Ectodermal cell (in vitro differentiated cells): ENCODE measurements at regions not wholly inside any gene's neighbourhood (a gene's known extent, or its start where the extent isn't known, plus 50 kb on each side); places are given as distances from the start of the nearest gene placed in this dataset.
A peak's percentile ranks its signal among the peaks of the same experiment; 100 is the strongest.

Experiments
- H3K27ac ChIP-seq: 2 replicates; pipeline ENCODE4 v1.7.0; 2013; ENCODE audit warnings: mild to moderate bottlenecking, low read depth, low read length; ENCODE audit not compliant: insufficient read depth, poor library complexity, severe bottlenecking
- H3K27me3 ChIP-seq: 2 replicates; pipeline ENCODE4 v1.7.0; 2013; ENCODE audit warnings: mild to moderate bottlenecking, low read length; ENCODE audit not compliant: insufficient read depth, control insufficient read depth, poor library complexity, severe bottlenecking
- H3K36me3 ChIP-seq: one replicate; pipeline ENCODE4 v1.7.0; 2013; ENCODE audit warnings: low read length; ENCODE audit not compliant: control insufficient read depth, insufficient read depth
- H3K4me1 ChIP-seq: one replicate; pipeline ENCODE4 v1.7.0; 2013; ENCODE audit warnings: low read length; ENCODE audit not compliant: control insufficient read depth, insufficient read depth
- H3K4me3 ChIP-seq: 2 replicates; pipeline ENCODE4 v1.7.0; 2013; ENCODE audit warnings: low read depth, low read length, control low read depth; ENCODE audit not compliant: insufficient read depth
- H3K9me3 ChIP-seq: 2 replicates; pipeline ENCODE4 v1.7.0; 2013; ENCODE audit warnings: mild to moderate bottlenecking, low read length, moderate library complexity; ENCODE audit not compliant: control insufficient read depth
- WGBS, 2 experiments: methylation state at CpG; one replicate each; pipeline ENCODE4 v1.1.7; 2013; ENCODE audit warnings: missing lambda C conversion rate in 2 of 2; 5-methylcytosine and 5-hydroxymethylcytosine counted together

DNA sequence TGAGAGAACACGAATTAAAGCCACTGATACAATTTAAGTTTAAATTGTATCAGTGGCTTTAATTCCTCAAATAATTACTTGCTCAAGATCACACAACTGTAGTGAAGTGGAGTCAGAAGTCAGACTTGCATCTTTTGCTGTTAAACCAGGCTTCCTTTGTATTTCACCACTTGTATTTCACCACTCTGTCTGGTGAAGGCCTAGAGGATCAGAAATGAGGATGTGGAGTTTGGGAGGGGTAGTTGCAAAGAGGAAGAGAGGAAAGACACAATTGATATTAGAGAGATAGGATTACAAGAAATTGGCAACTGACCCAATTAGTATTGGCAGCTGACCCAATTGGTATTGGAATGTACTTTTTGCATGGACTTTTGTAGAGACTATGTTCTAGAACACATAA lies 288.1 kb upstream of the GPR149 start:
- H3K27me3 ChIP-seq = no peaks in the 10 kb centered on the region
- no peak overlapping the region for H3K4me3 ChIP-seq
- no peaks in the 10 kb centered on the region for H3K36me3 ChIP-seq
- H3K4me1 ChIP-seq = no peaks in the 10 kb centered on the region
- H3K27ac ChIP-seq = no peak overlapping the region
- H3K9me3 ChIP-seq = no peaks in the 10 kb centered on the region
- 92% methylated on average over 1 of the region's 1 CpG; no CpG with 5 or more reads in 1 of the 2 experiments for WGBS, 2 experiments

GRCh38 chr3:154716170-154716569 lies 286.2 kb upstream of the GPR149 start:
- H3K9me3 ChIP-seq = no peaks in the 10 kb centered on the region
- no peaks in the 10 kb centered on the region for H3K27me3 ChIP-seq
- H3K36me3 ChIP-seq = no peaks in the 10 kb centered on the region
- 91 to 97% methylated on average over 3 of the region's 3 CpGs for WGBS, 2 experiments
- H3K4me3 ChIP-seq = no peak overlapping the region
- no peak overlapping the region for H3K27ac ChIP-seq
- no peaks in the 10 kb centered on the region for H3K4me1 ChIP-seq

DNA sequence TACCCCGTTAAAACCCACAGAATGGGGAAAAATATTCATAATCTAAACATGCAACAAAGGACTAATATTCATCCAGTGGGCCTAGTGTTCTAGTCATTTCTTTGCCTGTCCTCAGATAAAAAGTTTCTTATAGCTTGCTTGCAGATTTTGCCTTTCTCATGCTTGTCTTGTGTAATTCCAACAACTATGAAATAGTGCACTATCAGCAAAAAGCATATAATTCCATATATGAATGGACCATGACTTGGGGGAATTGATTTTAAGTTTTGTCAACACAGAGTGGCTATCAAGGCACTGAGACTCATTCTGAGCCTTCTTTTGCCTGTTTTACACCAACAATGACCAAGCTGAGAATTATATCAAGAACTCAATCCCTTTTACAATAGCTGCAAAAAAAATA lies 278.6 kb upstream of the GPR149 start:
- Histone ChIP-seq H3K9me3 (no peaks in the 10 kb centered on the region), H3K4me3 (no peak overlapping the region), H3K27me3 (no peaks in the 10 kb centered on the region), H3K36me3 (no peaks in the 10 kb centered on the region), H3K4me1 (no peaks in the 10 kb centered on the region), H3K27ac (no peak overlapping the region)
- 91 to 96% methylated on average over 1 of the region's 1 CpG for whole genome bisulfite sequencing, 2 experiments

- Histone ChIP-seq H3K27ac (no peak overlapping the region), H3K27me3 (no peaks in the 10 kb centered on the region), H3K36me3 (no peaks in the 10 kb centered on the region), H3K9me3 (no peaks in the 10 kb centered on the region), H3K4me3 (no peak overlapping the region), H3K4me1 (no peaks in the 10 kb centered on the region)
- 92 to 95% methylated on average over 3 of the region's 3 CpGs for WGBS, 2 experiments
These were observed 271.1 kb upstream of the GPR149 start for GRCh38 chr3:154701055-154701454.

DNA sequence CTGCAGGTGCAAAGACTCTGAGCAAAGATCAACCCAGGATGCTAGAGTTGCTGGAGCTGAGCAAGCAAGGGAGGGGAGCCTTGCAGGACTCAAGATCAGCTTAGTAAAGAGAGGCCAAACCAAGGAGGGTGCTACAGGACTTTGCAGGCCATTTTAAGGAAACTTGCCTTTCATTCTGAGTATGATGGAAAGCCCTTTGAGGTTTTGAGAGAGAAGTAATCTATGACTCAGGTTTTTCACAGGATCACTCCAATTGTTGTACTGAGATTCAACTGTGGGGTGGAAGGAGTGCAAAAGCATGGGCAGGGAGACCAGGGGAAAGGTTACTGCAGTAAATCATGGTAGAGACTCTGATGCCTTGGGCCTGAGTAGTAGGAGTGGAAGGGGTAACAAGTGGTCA lies 260.4 kb upstream of the GPR149 start:
- no peaks in the 10 kb centered on the region for H3K9me3 ChIP-seq
- no peak overlapping the region for H3K27ac ChIP-seq
- H3K27me3 ChIP-seq = no peaks in the 10 kb centered on the region
- H3K36me3 ChIP-seq = no peaks in the 10 kb centered on the region
- H3K4me3 ChIP-seq = no peak overlapping the region
- H3K4me1 ChIP-seq = no peaks in the 10 kb centered on the region

DNA sequence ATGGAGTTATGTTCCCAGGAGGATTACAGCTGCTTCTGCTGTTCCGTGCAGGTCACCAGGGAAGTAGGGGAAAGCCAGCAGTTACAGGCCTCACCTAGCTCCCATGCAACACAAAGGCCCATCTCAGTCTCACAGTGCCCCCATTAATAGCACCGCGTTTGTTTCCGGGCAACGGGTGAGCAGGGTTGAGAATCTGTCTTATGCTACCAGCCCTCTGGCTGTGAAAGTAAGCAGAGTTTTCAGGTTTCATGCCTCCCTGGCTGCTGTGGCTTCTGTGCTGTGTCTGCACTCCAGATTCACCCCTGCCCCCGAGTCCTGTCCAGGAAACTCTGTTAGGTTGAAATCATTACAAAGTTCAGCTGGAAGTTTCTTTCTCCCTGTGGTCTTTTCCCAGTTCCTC lies 254.4 kb upstream of the GPR149 start:
- WGBS, 2 experiments = 89 to 91% methylated on average over 6 of the region's 6 CpGs
- Histone ChIP-seq H3K27me3 (no peaks in the 10 kb centered on the region), H3K9me3 (no peaks in the 10 kb centered on the region), H3K4me1 (no peaks in the 10 kb centered on the region), H3K36me3 (no peaks in the 10 kb centered on the region), H3K27ac (peak overlapping the region; percentile 1), H3K4me3 (no peak overlapping the region)

DNA sequence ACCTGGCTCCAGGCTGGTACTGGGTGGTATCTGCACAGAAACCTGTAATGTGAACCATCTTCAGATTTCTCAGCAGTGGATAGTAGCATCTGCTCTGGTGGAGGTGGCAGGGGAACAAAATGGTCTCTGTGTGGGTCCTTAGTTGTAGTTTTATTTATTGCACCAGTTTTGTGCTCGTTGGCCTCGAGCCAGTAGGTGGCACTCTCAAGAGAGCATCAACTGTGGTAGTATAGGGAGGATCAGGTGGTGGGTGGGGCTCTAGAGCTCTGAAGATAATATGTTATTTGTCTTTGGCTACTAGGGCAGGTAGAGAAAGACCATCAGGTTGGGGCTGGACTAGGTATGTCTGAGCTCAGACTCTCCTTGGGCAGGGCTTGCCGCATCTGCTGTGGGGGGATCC lies 254.0 kb upstream of the GPR149 start:
- Histone ChIP-seq H3K9me3 (no peaks in the 10 kb centered on the region), H3K27me3 (no peaks in the 10 kb centered on the region), H3K27ac (peak overlapping the region; percentile 1), H3K4me1 (no peaks in the 10 kb centered on the region), H3K36me3 (no peaks in the 10 kb centered on the region), H3K4me3 (no peak overlapping the region)
- 88 to 92% methylated on average over 3 of the region's 3 CpGs for WGBS, 2 experiments

DNA sequence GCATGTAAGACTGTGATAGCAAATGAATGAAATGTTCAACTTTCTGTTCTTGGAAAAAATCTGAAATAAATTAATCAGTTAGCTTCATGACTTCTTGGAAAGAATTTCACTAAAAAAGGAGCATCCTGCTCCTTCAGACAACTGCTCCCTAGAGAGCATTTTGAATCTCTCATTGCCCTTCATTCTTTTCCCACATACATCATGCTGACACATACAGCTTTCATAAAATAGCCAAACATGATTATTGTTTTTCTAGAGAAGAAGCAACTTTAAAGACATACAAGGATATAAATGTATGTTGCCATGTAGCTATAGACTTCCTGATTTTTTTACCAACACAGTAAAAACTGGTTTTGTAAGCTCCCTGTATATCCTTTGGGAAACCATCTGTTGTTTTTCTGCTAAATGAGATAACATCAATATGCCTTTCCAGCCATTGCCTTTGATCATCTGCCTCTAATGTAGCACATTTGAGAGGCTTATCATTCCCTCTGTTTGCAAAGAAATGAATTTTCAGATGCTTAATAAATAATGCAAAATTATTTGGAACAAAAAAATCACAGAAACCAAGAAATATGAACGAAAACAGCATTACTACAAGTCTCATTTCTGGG lies 248.2 kb upstream of the GPR149 start:
- Histone ChIP-seq H3K36me3 (no peaks in the 10 kb centered on the region), H3K4me1 (no peaks in the 10 kb centered on the region), H3K4me3 (no peak overlapping the region), H3K27me3 (no peaks in the 10 kb centered on the region), H3K9me3 (no peaks in the 10 kb centered on the region), H3K27ac (no peak overlapping the region)
- WGBS, 2 experiments = 91% methylated on average over 1 of the region's 1 CpG; no CpG with 5 or more reads in 1 of the 2 experiments

DNA sequence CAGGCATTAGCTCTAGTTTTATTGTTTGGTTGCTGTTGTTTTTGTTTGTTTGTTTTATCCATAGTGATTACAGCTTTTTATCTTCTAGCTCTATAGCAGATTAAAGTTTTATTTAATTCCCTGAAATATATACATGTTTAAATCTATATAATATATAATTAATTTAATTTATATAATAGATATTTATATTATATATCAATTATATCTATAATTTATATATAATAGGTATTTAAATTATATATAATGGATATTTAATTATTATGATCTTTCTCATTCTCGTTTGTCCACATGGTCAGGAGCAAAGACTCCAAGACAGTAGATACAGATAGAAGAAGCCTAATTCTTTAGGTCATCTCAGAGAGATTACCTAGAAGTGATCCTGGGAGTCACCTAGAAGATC lies 238.8 kb upstream of the GPR149 start:
- Histone ChIP-seq H3K4me3 (no peak overlapping the region), H3K36me3 (no peaks in the 10 kb centered on the region), H3K27me3 (no peaks in the 10 kb centered on the region), H3K27ac (no peak overlapping the region), H3K9me3 (no peaks in the 10 kb centered on the region), H3K4me1 (no peaks in the 10 kb centered on the region)
- WGBS, 2 experiments = 100% methylated on average over 1 of the region's 1 CpG; no CpG with 5 or more reads in 1 of the 2 experiments

DNA sequence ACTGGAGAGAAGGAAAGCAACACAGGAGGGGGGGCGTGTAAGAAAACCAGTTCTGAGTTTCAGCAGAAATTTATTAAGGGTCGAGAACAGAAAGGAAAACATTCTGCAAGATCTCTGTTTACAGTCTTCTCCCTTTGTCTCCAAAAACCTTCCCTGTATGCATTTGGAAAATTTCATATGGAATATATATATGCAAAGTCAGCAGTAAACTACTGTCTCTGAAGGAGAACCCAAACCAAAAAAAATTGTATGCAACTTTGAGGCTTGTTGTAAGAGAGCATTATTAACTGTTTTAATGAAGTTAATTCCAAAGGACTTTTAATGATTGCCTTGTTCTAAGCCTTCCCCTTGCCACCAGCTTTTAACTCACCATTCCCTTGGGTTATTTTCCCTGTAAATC lies 238.2 kb upstream of the GPR149 start:
- Histone ChIP-seq H3K4me3 (no peak overlapping the region), H3K27me3 (no peaks in the 10 kb centered on the region), H3K36me3 (no peaks in the 10 kb centered on the region), H3K4me1 (no peaks in the 10 kb centered on the region), H3K9me3 (no peaks in the 10 kb centered on the region), H3K27ac (no peak overlapping the region)
- WGBS, 2 experiments = 84 to 88% methylated on average over 2 of the region's 2 CpGs

GRCh38 chr3:154666542-154666941 lies 236.6 kb upstream of the GPR149 start:
- H3K27me3 ChIP-seq = no peaks in the 10 kb centered on the region
- H3K4me3 ChIP-seq = no peak overlapping the region
- no peaks in the 10 kb centered on the region for H3K9me3 ChIP-seq
- H3K4me1 ChIP-seq = no peaks in the 10 kb centered on the region
- no peaks in the 10 kb centered on the region for H3K36me3 ChIP-seq
- 95 to 97% methylated on average over 3 of the region's 3 CpGs for WGBS, 2 experiments
- H3K27ac ChIP-seq = no peak overlapping the region
